ENCODE measurements at regions not wholly inside any gene's neighbourhood (a gene's known extent, or its start where the extent isn't known, plus 50 kb on each side); places are given as distances from the start of the nearest gene placed in this dataset.

DNA sequence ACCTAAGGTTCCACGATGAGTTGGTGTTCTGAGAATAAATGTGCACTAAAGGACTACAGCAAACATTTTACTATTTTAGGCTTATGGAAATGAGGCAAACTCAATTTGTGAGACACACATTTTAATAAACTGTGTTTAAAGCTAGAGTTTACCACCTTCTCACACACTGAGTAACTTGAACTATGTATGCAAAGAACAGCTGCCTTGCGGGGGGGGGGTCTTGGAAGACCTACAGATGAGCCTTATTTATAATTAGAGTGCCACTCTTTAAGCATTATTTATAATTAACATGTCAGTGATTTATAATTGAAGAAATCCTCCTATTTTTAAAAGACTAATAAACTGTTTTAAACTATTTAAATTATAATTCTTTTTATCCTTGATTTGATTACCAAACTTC lies 300.4 kb downstream of the DLEU7 start:
- TF ChIP-seq, protein P1, sequence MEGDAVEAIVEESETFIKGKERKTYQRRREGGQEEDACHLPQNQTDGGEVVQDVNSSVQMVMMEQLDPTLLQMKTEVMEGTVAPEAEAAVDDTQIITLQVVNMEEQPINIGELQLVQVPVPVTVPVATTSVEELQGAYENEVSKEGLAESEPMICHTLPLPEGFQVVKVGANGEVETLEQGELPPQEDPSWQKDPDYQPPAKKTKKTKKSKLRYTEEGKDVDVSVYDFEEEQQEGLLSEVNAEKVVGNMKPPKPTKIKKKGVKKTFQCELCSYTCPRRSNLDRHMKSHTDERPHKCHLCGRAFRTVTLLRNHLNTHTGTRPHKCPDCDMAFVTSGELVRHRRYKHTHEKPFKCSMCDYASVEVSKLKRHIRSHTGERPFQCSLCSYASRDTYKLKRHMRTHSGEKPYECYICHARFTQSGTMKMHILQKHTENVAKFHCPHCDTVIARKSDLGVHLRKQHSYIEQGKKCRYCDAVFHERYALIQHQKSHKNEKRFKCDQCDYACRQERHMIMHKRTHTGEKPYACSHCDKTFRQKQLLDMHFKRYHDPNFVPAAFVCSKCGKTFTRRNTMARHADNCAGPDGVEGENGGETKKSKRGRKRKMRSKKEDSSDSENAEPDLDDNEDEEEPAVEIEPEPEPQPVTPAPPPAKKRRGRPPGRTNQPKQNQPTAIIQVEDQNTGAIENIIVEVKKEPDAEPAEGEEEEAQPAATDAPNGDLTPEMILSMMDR (IDR thresholded peaks at IDR 0.05; ENCODE audit: insufficient read depth, low read length, poor library complexity, severe bottlenecking): no peak
- TF ChIP-seq EZH2phosphoT487 (conservative IDR thresholded peaks at IDR 0.05; ENCODE audit: low read length): no peak

Measured in SU-DHL-6 (cell line).